GM23338 (cell line): ENCODE measurements at regions not wholly inside any gene's neighbourhood (a gene's known extent, or its start where the extent isn't known, plus 50 kb on each side); places are given as distances from the start of the nearest gene placed in this dataset.

Experiments used
- ATAC-seq: fragments of 200-7000 bp; cut with Tn5 transposase; 3 replicates; pipeline ENCODE4 v1.9.1; 2020
- DNase-seq: peaks from one replicate; pipeline ENCODE4 v3.0.0-alpha.2; 2015; ENCODE audit warnings: low spot score
- H2AFZ ChIP-seq: fragments of 200-600 bp; sonication (generic); 2 replicates; pipeline ENCODE4 v1.8.0; 2016; ENCODE audit warnings: antibody characterized with exemption, mild to moderate bottlenecking, moderate library complexity
- H3F3A ChIP-seq: fragments of 200-600 bp; sonication (generic); replicated peaks from 2 replicates; pipeline ENCODE4 v1.8.0; 2017; ENCODE audit warnings: antibody characterized with exemption, mixed run types, low read depth
- H3K27ac ChIP-seq: fragments of 200-600 bp; sonication (generic); 2 replicates; pipeline ENCODE4 v1.6.1; 2016; ENCODE audit warnings: low read depth
- H3K27me3 ChIP-seq: fragments of 200-600 bp; sonication (generic); 2 replicates; pipeline ENCODE4 v1.8.0; 2016; ENCODE audit warnings: mild to moderate bottlenecking, mixed run types, moderate library complexity; ENCODE audit not compliant: insufficient read depth
- H3K36me3 ChIP-seq: fragments of 200-600 bp; sonication (generic); 2 replicates; pipeline ENCODE4 v1.8.0; 2016; ENCODE audit warnings: mild to moderate bottlenecking; ENCODE audit not compliant: insufficient read depth
- H3K4me1 ChIP-seq: fragments of 200-600 bp; sonication (generic); 2 replicates; pipeline ENCODE4 v1.8.0; 2016; ENCODE audit warnings: mild to moderate bottlenecking, moderate library complexity; ENCODE audit not compliant: insufficient read depth
- H3K4me2 ChIP-seq: fragments of 200-600 bp; sonication (generic); 2 replicates; pipeline ENCODE4 v1.7.1; 2017; ENCODE audit warnings: mixed run types
- H3K4me3 ChIP-seq: fragments of 200-600 bp; sonication (generic); 2 replicates; pipeline ENCODE4 v1.6.1; 2016; ENCODE audit warnings: mixed run types
- H3K79me2 ChIP-seq: fragments of 200-600 bp; sonication (generic); replicated peaks from 2 replicates; pipeline ENCODE4 v1.8.0; 2017; ENCODE audit warnings: mild to moderate bottlenecking; ENCODE audit not compliant: insufficient read depth
- H3K9me2 ChIP-seq: fragments of 200-600 bp; sonication (generic); 2 replicates; pipeline ENCODE4 v1.8.0; 2017; ENCODE audit not compliant: insufficient read depth
- H4K20me1 ChIP-seq: fragments of 200-600 bp; sonication (generic); replicated peaks from 2 replicates; pipeline ENCODE4 v1.8.0; 2017; ENCODE audit warnings: mild to moderate bottlenecking; ENCODE audit not compliant: insufficient read depth
- H3K27ac Mint-ChIP-seq: 2 replicates; pipeline ENCODE4 v1.8.0; 2020; ENCODE audit warnings: inconsistent platforms, mild to moderate bottlenecking, moderate library complexity, mixed read lengths
- H3K27me3 Mint-ChIP-seq: 3 replicates; pipeline ENCODE4 v1.8.0; 2022; ENCODE audit warnings: low read depth, mild to moderate bottlenecking, moderate library complexity, mixed read lengths, inconsistent platforms; ENCODE audit not compliant: insufficient read depth, poor library complexity
- H3K36me3 Mint-ChIP-seq: 3 replicates; pipeline ENCODE4 v1.8.0; 2021; ENCODE audit warnings: low read depth, mild to moderate bottlenecking, inconsistent platforms, moderate library complexity, mixed read lengths
- H3K4me1 Mint-ChIP-seq: 3 replicates; pipeline ENCODE4 v1.8.0; 2020; ENCODE audit warnings: mild to moderate bottlenecking, inconsistent platforms, mixed read lengths
- H3K4me3 Mint-ChIP-seq: 3 replicates; pipeline ENCODE4 v1.8.0; 2021; ENCODE audit warnings: moderate library complexity, mild to moderate bottlenecking, inconsistent platforms, mixed read lengths
- H3K9me3 Mint-ChIP-seq: 3 replicates; pipeline ENCODE4 v1.8.0; 2020; ENCODE audit warnings: moderate library complexity, mild to moderate bottlenecking, inconsistent platforms, mixed read lengths
- EZH2 ChIP-seq: fragments of 200-600 bp; sonication (generic); IDR thresholded peaks from one replicate; pipeline ENCODE4 v1.8.0; 2017; ENCODE audit warnings: antibody characterized with exemption, mild to moderate bottlenecking, low read depth; ENCODE audit not compliant: unreplicated experiment
- EZH2phosphoT487 ChIP-seq: fragments of 200-600 bp; sonication (generic); IDR thresholded peaks from one replicate; pipeline ENCODE4 v1.8.1; 2018; ENCODE audit warnings: antibody characterized with exemption; ENCODE audit not compliant: unreplicated experiment
- JUNB ChIP-seq: IDR thresholded peaks from one replicate; pipeline ENCODE4 v1.6.1; 2016; ENCODE audit warnings: antibody characterized with exemption; ENCODE audit not compliant: unreplicated experiment
- NANOG ChIP-seq: IDR thresholded peaks from 2 replicates; pipeline ENCODE4 v1.6.1; 2016; ENCODE audit warnings: antibody characterized with exemption, borderline replicate concordance
- POLR2AphosphoS5 ChIP-seq: IDR thresholded peaks from 2 replicates; pipeline ENCODE4 v1.6.1; 2016; ENCODE audit warnings: antibody characterized with exemption, low read depth
- STAT1 ChIP-seq: IDR thresholded peaks from one replicate; pipeline ENCODE4 v1.6.1; 2016; ENCODE audit warnings: antibody characterized with exemption; ENCODE audit not compliant: unreplicated experiment
- ZNF114 ChIP-seq: fragments of 250-450 bp; sonication (Bioruptor Pico); IDR thresholded peaks from 2 replicates; pipeline ENCODE4 v1.5.0; 2020; ENCODE audit warnings: mild to moderate bottlenecking, moderate library complexity
- ZNF331 ChIP-seq: fragments of 250-450 bp; sonication (Bioruptor Pico); IDR thresholded peaks from 2 replicates; pipeline ENCODE4 v1.5.0; 2020; ENCODE audit warnings: low read depth, mild to moderate bottlenecking, moderate library complexity
- TF ChIP-seq, protein P1 (sequence below), 2 experiments: fragments of 200-600 bp in 1 of 2; sonication (generic) in 1 of 2; conservative IDR thresholded peaks; 2 replicates each; pipeline versions ENCODE4 v1.5.1 to v1.6.1; 2016 to 2017; ENCODE audit warnings: antibody characterized with exemption in 2 of 2, low read depth in 2 of 2, mild to moderate bottlenecking in 2 of 2, moderate library complexity in 1 of 2
- TF ChIP-seq, protein P2 (sequence below): IDR thresholded peaks from one replicate; pipeline ENCODE4 v1.6.1; 2018; ENCODE audit warnings: antibody characterized with exemption; ENCODE audit not compliant: unreplicated experiment
- TF ChIP-seq, protein P3 (sequence below): fragments of 250-450 bp; sonication (Bioruptor Pico); IDR thresholded peaks from 2 replicates; pipeline ENCODE4 v1.5.0; 2020; ENCODE audit warnings: mild to moderate bottlenecking, moderate library complexity

- Histone ChIP-seq H3K4me2 (no peak overlapping the region), H2AFZ (no peak overlapping the region), H4K20me1 (no peaks in the 10 kb centered on the region), H3K36me3 (no peaks in the 10 kb centered on the region), H3K27ac (no peak overlapping the region), H3K4me1 (no peaks in the 10 kb centered on the region), H3K79me2 (no peaks in the 10 kb centered on the region), H3F3A (no peaks in the 10 kb centered on the region), H3K9me2 (no peaks in the 10 kb centered on the region), H3K4me3 (no peak overlapping the region), H3K27me3 (no peaks in the 10 kb centered on the region)
- TF ChIP-seq, protein P1, sequence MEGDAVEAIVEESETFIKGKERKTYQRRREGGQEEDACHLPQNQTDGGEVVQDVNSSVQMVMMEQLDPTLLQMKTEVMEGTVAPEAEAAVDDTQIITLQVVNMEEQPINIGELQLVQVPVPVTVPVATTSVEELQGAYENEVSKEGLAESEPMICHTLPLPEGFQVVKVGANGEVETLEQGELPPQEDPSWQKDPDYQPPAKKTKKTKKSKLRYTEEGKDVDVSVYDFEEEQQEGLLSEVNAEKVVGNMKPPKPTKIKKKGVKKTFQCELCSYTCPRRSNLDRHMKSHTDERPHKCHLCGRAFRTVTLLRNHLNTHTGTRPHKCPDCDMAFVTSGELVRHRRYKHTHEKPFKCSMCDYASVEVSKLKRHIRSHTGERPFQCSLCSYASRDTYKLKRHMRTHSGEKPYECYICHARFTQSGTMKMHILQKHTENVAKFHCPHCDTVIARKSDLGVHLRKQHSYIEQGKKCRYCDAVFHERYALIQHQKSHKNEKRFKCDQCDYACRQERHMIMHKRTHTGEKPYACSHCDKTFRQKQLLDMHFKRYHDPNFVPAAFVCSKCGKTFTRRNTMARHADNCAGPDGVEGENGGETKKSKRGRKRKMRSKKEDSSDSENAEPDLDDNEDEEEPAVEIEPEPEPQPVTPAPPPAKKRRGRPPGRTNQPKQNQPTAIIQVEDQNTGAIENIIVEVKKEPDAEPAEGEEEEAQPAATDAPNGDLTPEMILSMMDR (conservative IDR thresholded peaks at IDR 0.05; ENCODE audit: low read depth in 2 of 2) = no peak
- TF ChIP-seq ZNF114 (CRISPR knock-in tag) = no peak
- no peak for TF ChIP-seq EZH2phosphoT487
- TF ChIP-seq NANOG = no peak
- TF ChIP-seq EZH2 = no peak
- TF ChIP-seq, protein P2, sequence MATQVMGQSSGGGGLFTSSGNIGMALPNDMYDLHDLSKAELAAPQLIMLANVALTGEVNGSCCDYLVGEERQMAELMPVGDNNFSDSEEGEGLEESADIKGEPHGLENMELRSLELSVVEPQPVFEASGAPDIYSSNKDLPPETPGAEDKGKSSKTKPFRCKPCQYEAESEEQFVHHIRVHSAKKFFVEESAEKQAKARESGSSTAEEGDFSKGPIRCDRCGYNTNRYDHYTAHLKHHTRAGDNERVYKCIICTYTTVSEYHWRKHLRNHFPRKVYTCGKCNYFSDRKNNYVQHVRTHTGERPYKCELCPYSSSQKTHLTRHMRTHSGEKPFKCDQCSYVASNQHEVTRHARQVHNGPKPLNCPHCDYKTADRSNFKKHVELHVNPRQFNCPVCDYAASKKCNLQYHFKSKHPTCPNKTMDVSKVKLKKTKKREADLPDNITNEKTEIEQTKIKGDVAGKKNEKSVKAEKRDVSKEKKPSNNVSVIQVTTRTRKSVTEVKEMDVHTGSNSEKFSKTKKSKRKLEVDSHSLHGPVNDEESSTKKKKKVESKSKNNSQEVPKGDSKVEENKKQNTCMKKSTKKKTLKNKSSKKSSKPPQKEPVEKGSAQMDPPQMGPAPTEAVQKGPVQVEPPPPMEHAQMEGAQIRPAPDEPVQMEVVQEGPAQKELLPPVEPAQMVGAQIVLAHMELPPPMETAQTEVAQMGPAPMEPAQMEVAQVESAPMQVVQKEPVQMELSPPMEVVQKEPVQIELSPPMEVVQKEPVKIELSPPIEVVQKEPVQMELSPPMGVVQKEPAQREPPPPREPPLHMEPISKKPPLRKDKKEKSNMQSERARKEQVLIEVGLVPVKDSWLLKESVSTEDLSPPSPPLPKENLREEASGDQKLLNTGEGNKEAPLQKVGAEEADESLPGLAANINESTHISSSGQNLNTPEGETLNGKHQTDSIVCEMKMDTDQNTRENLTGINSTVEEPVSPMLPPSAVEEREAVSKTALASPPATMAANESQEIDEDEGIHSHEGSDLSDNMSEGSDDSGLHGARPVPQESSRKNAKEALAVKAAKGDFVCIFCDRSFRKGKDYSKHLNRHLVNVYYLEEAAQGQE = no peak
- TF ChIP-seq POLR2AphosphoS5 = no peak
- no peak for TF ChIP-seq ZNF331 (CRISPR knock-in tag)
- TF ChIP-seq, protein P3, sequence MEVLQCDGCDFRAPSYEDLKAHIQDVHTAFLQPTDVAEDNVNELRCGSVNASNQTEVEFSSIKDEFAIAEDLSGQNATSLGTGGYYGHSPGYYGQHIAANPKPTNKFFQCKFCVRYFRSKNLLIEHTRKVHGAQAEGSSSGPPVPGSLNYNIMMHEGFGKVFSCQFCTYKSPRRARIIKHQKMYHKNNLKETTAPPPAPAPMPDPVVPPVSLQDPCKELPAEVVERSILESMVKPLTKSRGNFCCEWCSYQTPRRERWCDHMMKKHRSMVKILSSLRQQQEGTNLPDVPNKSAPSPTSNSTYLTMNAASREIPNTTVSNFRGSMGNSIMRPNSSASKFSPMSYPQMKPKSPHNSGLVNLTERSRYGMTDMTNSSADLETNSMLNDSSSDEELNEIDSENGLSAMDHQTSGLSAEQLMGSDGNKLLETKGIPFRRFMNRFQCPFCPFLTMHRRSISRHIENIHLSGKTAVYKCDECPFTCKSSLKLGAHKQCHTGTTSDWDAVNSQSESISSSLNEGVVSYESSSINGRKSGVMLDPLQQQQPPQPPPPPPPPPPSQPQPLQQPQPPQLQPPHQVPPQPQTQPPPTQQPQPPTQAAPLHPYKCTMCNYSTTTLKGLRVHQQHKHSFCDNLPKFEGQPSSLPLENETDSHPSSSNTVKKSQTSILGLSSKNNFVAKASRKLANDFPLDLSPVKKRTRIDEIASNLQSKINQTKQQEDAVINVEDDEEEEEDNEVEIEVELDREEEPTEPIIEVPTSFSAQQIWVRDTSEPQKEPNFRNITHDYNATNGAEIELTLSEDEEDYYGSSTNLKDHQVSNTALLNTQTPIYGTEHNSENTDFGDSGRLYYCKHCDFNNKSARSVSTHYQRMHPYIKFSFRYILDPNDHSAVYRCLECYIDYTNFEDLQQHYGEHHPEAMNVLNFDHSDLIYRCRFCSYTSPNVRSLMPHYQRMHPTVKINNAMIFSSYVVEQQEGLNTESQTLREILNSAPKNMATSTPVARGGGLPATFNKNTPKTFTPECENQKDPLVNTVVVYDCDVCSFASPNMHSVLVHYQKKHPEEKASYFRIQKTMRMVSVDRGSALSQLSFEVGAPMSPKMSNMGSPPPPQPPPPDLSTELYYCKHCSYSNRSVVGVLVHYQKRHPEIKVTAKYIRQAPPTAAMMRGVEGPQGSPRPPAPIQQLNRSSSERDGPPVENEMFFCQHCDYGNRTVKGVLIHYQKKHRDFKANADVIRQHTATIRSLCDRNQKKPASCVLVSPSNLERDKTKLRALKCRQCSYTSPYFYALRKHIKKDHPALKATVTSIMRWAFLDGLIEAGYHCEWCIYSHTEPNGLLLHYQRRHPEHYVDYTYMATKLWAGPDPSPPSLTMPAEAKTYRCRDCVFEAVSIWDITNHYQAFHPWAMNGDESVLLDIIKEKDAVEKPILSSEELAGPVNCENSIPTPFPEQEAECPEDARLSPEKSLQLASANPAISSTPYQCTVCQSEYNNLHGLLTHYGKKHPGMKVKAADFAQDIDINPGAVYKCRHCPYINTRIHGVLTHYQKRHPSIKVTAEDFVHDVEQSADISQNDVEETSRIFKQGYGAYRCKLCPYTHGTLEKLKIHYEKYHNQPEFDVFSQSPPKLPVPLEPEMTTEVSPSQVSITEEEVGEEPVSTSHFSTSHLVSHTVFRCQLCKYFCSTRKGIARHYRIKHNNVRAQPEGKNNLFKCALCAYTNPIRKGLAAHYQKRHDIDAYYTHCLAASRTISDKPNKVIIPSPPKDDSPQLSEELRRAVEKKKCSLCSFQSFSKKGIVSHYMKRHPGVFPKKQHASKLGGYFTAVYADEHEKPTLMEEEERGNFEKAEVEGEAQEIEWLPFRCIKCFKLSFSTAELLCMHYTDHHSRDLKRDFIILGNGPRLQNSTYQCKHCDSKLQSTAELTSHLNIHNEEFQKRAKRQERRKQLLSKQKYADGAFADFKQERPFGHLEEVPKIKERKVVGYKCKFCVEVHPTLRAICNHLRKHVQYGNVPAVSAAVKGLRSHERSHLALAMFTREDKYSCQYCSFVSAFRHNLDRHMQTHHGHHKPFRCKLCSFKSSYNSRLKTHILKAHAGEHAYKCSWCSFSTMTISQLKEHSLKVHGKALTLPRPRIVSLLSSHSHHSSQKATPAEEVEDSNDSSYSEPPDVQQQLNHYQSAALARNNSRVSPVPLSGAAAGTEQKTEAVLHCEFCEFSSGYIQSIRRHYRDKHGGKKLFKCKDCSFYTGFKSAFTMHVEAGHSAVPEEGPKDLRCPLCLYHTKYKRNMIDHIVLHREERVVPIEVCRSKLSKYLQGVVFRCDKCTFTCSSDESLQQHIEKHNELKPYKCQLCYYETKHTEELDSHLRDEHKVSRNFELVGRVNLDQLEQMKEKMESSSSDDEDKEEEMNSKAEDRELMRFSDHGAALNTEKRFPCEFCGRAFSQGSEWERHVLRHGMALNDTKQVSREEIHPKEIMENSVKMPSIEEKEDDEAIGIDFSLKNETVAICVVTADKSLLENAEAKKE (CRISPR knock-in tag) = no peak
- no peak for TF ChIP-seq JUNB
- TF ChIP-seq STAT1 = no peak
- H3K27me3 Mint-ChIP-seq = peaks cover 5% of the 10 kb centered on the region
- DNase-seq (no peak), ATAC-seq (no peak)
- H3K27ac Mint-ChIP-seq = no peak overlapping the region
- no peaks in the 10 kb centered on the region; the same call in 2 of the 3 replicates for H3K36me3 Mint-ChIP-seq
- no peaks in the 10 kb centered on the region for H3K9me3 Mint-ChIP-seq
- no peak overlapping the region for H3K4me3 Mint-ChIP-seq
- H3K4me1 Mint-ChIP-seq = no peaks in the 10 kb centered on the region
Observed at GRCh38 chr16:27735031-27735430, 185.1 kb downstream of the KATNIP start.
